ENCODE measurements at regions not wholly inside any gene's neighbourhood (a gene's known extent, or its start where the extent isn't known, plus 50 kb on each side); places are given as distances from the start of the nearest gene placed in this dataset.

GRCh38 chr16:6993544-6993943, 339.1 kb upstream of the RBFOX1 start:
- H3K4me1 ChIP-seq (ENCODE audit: control insufficient read depth in 2 of 2, insufficient read depth in 2 of 2, low read length in 2 of 2) = no peaks in the 10 kb centered on the region
- no peaks in the 10 kb centered on the region for H3K9me3 ChIP-seq (ENCODE audit: control insufficient read depth in 2 of 2, low read length in 2 of 2)
- no peaks in the 10 kb centered on the region for H3K36me3 ChIP-seq (ENCODE audit: control insufficient read depth in 2 of 2, insufficient read depth in 2 of 2, low read length in 2 of 2)
- H3K9ac ChIP-seq (ENCODE audit: low read depth in 1 of 2, low read length in 2 of 2) = no peak overlapping the region
- no peak overlapping the region for H3K27ac ChIP-seq (ENCODE audit: low read depth in 2 of 2, low read length in 2 of 2)
- H3K27me3 ChIP-seq (ENCODE audit: control insufficient read depth in 2 of 2, insufficient read depth in 2 of 2, low read length in 2 of 2) = no peaks in the 10 kb centered on the region
- no peak overlapping the region for H3K4me3 ChIP-seq (ENCODE audit: low read length in 2 of 2)

- H3K4me3 ChIP-seq (ENCODE audit: low read length in 2 of 2) = no peak overlapping the region
- H3K27me3 ChIP-seq (ENCODE audit: control insufficient read depth in 2 of 2, insufficient read depth in 2 of 2, low read length in 2 of 2) = no peaks in the 10 kb centered on the region
- H3K4me1 ChIP-seq (ENCODE audit: control insufficient read depth in 2 of 2, insufficient read depth in 2 of 2, low read length in 2 of 2) = no peaks in the 10 kb centered on the region
- no peaks in the 10 kb centered on the region for H3K9me3 ChIP-seq (ENCODE audit: control insufficient read depth in 2 of 2, low read length in 2 of 2)
- H3K36me3 ChIP-seq (ENCODE audit: control insufficient read depth in 2 of 2, insufficient read depth in 2 of 2, low read length in 2 of 2) = no peaks in the 10 kb centered on the region
- H3K9ac ChIP-seq (ENCODE audit: low read depth in 1 of 2, low read length in 2 of 2) = no peak overlapping the region
- H3K27ac ChIP-seq (ENCODE audit: low read depth in 2 of 2, low read length in 2 of 2) = no peak overlapping the region
Measured at GRCh38 chr16:6988846-6989245, 343.8 kb upstream of the RBFOX1 start.

- Histone ChIP-seq H3K9me3 (ENCODE audit: control insufficient read depth in 2 of 2, low read length in 2 of 2) (no peaks in the 10 kb centered on the region), H3K9ac (ENCODE audit: low read depth in 1 of 2, low read length in 2 of 2) (no peak overlapping the region), H3K4me3 (ENCODE audit: low read length in 2 of 2) (no peak overlapping the region), H3K27ac (ENCODE audit: low read depth in 2 of 2, low read length in 2 of 2) (no peak overlapping the region), H3K27me3 (ENCODE audit: control insufficient read depth in 2 of 2, insufficient read depth in 2 of 2, low read length in 2 of 2) (no peaks in the 10 kb centered on the region), H3K36me3 (ENCODE audit: control insufficient read depth in 2 of 2, insufficient read depth in 2 of 2, low read length in 2 of 2) (no peaks in the 10 kb centered on the region), H3K4me1 (ENCODE audit: control insufficient read depth in 2 of 2, insufficient read depth in 2 of 2, low read length in 2 of 2) (no peaks in the 10 kb centered on the region)
Measured at GRCh38 chr16:6977916-6978315, 354.7 kb upstream of the RBFOX1 start.

- H3K9me3 ChIP-seq (ENCODE audit: control insufficient read depth in 2 of 2, low read length in 2 of 2) = no peaks in the 10 kb centered on the region
- no peaks in the 10 kb centered on the region for H3K36me3 ChIP-seq (ENCODE audit: control insufficient read depth in 2 of 2, insufficient read depth in 2 of 2, low read length in 2 of 2)
- no peaks in the 10 kb centered on the region for H3K27me3 ChIP-seq (ENCODE audit: control insufficient read depth in 2 of 2, insufficient read depth in 2 of 2, low read length in 2 of 2)
- H3K4me3 ChIP-seq (ENCODE audit: low read length in 2 of 2) = no peak overlapping the region
- no peak overlapping the region for H3K27ac ChIP-seq (ENCODE audit: low read depth in 2 of 2, low read length in 2 of 2)
- H3K4me1 ChIP-seq (ENCODE audit: control insufficient read depth in 2 of 2, insufficient read depth in 2 of 2, low read length in 2 of 2) = no peaks in the 10 kb centered on the region
- H3K9ac ChIP-seq (ENCODE audit: low read depth in 1 of 2, low read length in 2 of 2) = no peak overlapping the region
Measured at GRCh38 chr16:6977291-6977690, 355.4 kb upstream of the RBFOX1 start.

GRCh38 chr16:6976716-6977115, 355.9 kb upstream of the RBFOX1 start:
- Histone ChIP-seq H3K9me3 (ENCODE audit: control insufficient read depth in 2 of 2, low read length in 2 of 2) (no peaks in the 10 kb centered on the region), H3K9ac (ENCODE audit: low read depth in 1 of 2, low read length in 2 of 2) (no peak overlapping the region), H3K27me3 (ENCODE audit: control insufficient read depth in 2 of 2, insufficient read depth in 2 of 2, low read length in 2 of 2) (no peaks in the 10 kb centered on the region), H3K4me3 (ENCODE audit: low read length in 2 of 2) (no peak overlapping the region), H3K4me1 (ENCODE audit: control insufficient read depth in 2 of 2, insufficient read depth in 2 of 2, low read length in 2 of 2) (no peaks in the 10 kb centered on the region), H3K36me3 (ENCODE audit: control insufficient read depth in 2 of 2, insufficient read depth in 2 of 2, low read length in 2 of 2) (no peaks in the 10 kb centered on the region), H3K27ac (ENCODE audit: low read depth in 2 of 2, low read length in 2 of 2) (no peak overlapping the region)

- no peaks in the 10 kb centered on the region for H3K27me3 ChIP-seq (ENCODE audit: control insufficient read depth in 2 of 2, insufficient read depth in 2 of 2, low read length in 2 of 2)
- H3K27ac ChIP-seq (ENCODE audit: low read depth in 2 of 2, low read length in 2 of 2) = no peak overlapping the region
- no peak overlapping the region for H3K9ac ChIP-seq (ENCODE audit: low read depth in 1 of 2, low read length in 2 of 2)
- no peak overlapping the region for H3K4me3 ChIP-seq (ENCODE audit: low read length in 2 of 2)
- no peaks in the 10 kb centered on the region for H3K36me3 ChIP-seq (ENCODE audit: control insufficient read depth in 2 of 2, insufficient read depth in 2 of 2, low read length in 2 of 2)
- no peaks in the 10 kb centered on the region for H3K9me3 ChIP-seq (ENCODE audit: control insufficient read depth in 2 of 2, low read length in 2 of 2)
- H3K4me1 ChIP-seq (ENCODE audit: control insufficient read depth in 2 of 2, insufficient read depth in 2 of 2, low read length in 2 of 2) = no peaks in the 10 kb centered on the region
Measured at GRCh38 chr16:6970171-6970857, 362.3 kb upstream of the RBFOX1 start.

- no peaks in the 10 kb centered on the region for H3K4me1 ChIP-seq (ENCODE audit: control insufficient read depth in 2 of 2, insufficient read depth in 2 of 2, low read length in 2 of 2)
- no peak overlapping the region for H3K9ac ChIP-seq (ENCODE audit: low read depth in 1 of 2, low read length in 2 of 2)
- no peaks in the 10 kb centered on the region for H3K9me3 ChIP-seq (ENCODE audit: control insufficient read depth in 2 of 2, low read length in 2 of 2)
- no peak overlapping the region for H3K4me3 ChIP-seq (ENCODE audit: low read length in 2 of 2)
- no peak overlapping the region for H3K27ac ChIP-seq (ENCODE audit: low read depth in 2 of 2, low read length in 2 of 2)
- H3K36me3 ChIP-seq (ENCODE audit: control insufficient read depth in 2 of 2, insufficient read depth in 2 of 2, low read length in 2 of 2) = no peaks in the 10 kb centered on the region
- H3K27me3 ChIP-seq (ENCODE audit: control insufficient read depth in 2 of 2, insufficient read depth in 2 of 2, low read length in 2 of 2) = no peaks in the 10 kb centered on the region
Measured at GRCh38 chr16:6969594-6969993, 363.1 kb upstream of the RBFOX1 start.

- Histone ChIP-seq H3K36me3 (ENCODE audit: control insufficient read depth in 2 of 2, insufficient read depth in 2 of 2, low read length in 2 of 2) (no peaks in the 10 kb centered on the region), H3K27me3 (ENCODE audit: control insufficient read depth in 2 of 2, insufficient read depth in 2 of 2, low read length in 2 of 2) (no peaks in the 10 kb centered on the region), H3K9me3 (ENCODE audit: control insufficient read depth in 2 of 2, low read length in 2 of 2) (no peaks in the 10 kb centered on the region), H3K27ac (ENCODE audit: low read depth in 2 of 2, low read length in 2 of 2) (no peak overlapping the region), H3K9ac (ENCODE audit: low read depth in 1 of 2, low read length in 2 of 2) (no peak overlapping the region), H3K4me3 (ENCODE audit: low read length in 2 of 2) (no peak overlapping the region), H3K4me1 (ENCODE audit: control insufficient read depth in 2 of 2, insufficient read depth in 2 of 2, low read length in 2 of 2) (no peaks in the 10 kb centered on the region)
Measured at GRCh38 chr16:6967796-6968320, 364.8 kb upstream of the RBFOX1 start.

- Histone ChIP-seq H3K4me3 (ENCODE audit: low read length in 2 of 2) (no peak overlapping the region), H3K36me3 (ENCODE audit: control insufficient read depth in 2 of 2, insufficient read depth in 2 of 2, low read length in 2 of 2) (no peaks in the 10 kb centered on the region), H3K27ac (ENCODE audit: low read depth in 2 of 2, low read length in 2 of 2) (no peak overlapping the region), H3K27me3 (ENCODE audit: control insufficient read depth in 2 of 2, insufficient read depth in 2 of 2, low read length in 2 of 2) (no peaks in the 10 kb centered on the region), H3K4me1 (ENCODE audit: control insufficient read depth in 2 of 2, insufficient read depth in 2 of 2, low read length in 2 of 2) (no peaks in the 10 kb centered on the region), H3K9me3 (ENCODE audit: control insufficient read depth in 2 of 2, low read length in 2 of 2) (no peaks in the 10 kb centered on the region), H3K9ac (ENCODE audit: low read depth in 1 of 2, low read length in 2 of 2) (no peak overlapping the region)
Measured at GRCh38 chr16:6966925-6967324, 365.7 kb upstream of the RBFOX1 start.

GRCh38 chr16:6964679-6965078, 368.0 kb upstream of the RBFOX1 start:
- H3K4me1 ChIP-seq (ENCODE audit: control insufficient read depth in 2 of 2, insufficient read depth in 2 of 2, low read length in 2 of 2) = no peaks in the 10 kb centered on the region
- no peak overlapping the region for H3K9ac ChIP-seq (ENCODE audit: low read depth in 1 of 2, low read length in 2 of 2)

More at GRCh38 chr16:6964679-6965078, 368.0 kb upstream of the RBFOX1 start:
- Histone ChIP-seq H3K27me3 (ENCODE audit: control insufficient read depth in 2 of 2, insufficient read depth in 2 of 2, low read length in 2 of 2) (no peaks in the 10 kb centered on the region), H3K9me3 (ENCODE audit: control insufficient read depth in 2 of 2, low read length in 2 of 2) (no peaks in the 10 kb centered on the region), H3K27ac (ENCODE audit: low read depth in 2 of 2, low read length in 2 of 2) (no peak overlapping the region), H3K4me3 (ENCODE audit: low read length in 2 of 2) (no peak overlapping the region), H3K36me3 (ENCODE audit: control insufficient read depth in 2 of 2, insufficient read depth in 2 of 2, low read length in 2 of 2) (no peaks in the 10 kb centered on the region)
